ENCODE measurements at regions not wholly inside any gene's neighbourhood (a gene's known extent, or its start where the extent isn't known, plus 50 kb on each side); places are given as distances from the start of the nearest gene placed in this dataset.
A peak's percentile ranks its signal among the peaks of the same experiment; 100 is the strongest.

DNA sequence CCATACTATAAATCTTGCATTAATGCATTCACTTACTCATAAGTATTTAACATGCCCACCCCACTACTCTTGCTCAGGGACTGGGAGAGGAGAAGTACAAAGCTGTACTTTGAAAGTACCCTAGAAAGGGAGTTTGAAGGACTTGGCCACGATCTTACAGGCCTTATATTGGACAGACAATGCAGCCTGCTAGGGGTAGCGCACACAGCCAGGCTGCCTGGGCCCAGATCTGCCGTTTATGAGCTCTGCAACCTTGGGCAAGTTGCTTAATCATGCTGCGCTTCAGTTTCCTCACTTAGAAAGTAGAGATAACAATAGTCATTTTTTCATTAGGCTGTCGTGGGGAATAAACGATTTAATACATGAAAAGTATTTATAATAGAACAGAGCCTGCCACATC lies 110.1 kb downstream of the CDC7 start:
- Histone ChIP-seq H3K27ac (no peak overlapping the region), H3K36me3 (no peaks in the 10 kb centered on the region), H4K20me1 (no peaks in the 10 kb centered on the region), H3K27me3 (no peaks in the 10 kb centered on the region), H3K4me3 (no peak overlapping the region), H3K4me2 (peak overlapping the region in 4 of 11 experiments; percentile 23 to 74 (median 60); a peak in 4 of 22 replicates), H3K9me3 (replicated peaks in 1 of 11) (0 out of 22 replicates have a peak, but pooled peaks cover 0 to 5% (median 0%) of the 10 kb centered on the region in 11 experiments), H3K4me1 (peaks cover 0 to 18% (median 9%) of the 10 kb centered on the region in 10 experiments; a peak in 13 of 20 replicates), H3K9ac (no peak overlapping the region)
- TF ChIP-seq Cebpa-rat (IDR thresholded peaks at IDR 0.05): no peak

DNA sequence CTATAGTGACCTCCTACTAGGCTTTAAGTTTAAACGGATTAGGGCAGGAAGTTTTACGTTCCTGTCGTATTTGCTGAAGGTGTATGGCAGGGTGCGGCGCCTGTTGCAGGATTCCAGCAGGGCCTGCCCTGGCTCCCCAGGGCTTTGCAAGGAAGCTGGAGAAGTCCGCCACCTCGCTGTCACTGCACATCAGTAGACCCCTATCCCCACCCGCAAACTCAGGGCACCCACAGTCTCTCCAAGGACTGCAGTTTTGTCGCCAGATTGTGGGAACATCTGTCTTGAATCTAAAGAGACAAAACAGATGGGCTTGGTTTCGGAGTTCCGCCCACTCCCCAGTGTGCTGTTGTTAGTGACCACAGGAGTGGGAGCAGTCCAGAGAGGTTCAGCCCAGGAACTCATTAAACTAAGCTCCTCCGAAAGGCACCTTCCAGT lies 110.8 kb downstream of the CDC7 start:
- H3K4me3 ChIP-seq: no peak overlapping the region
- H3K4me2 ChIP-seq: peak overlapping the region in 10 of 11 experiments; percentile 9 to 74 (median 50); a peak in 15 of 22 replicates
- H3K4me1 ChIP-seq: peaks cover 0 to 18% (median 9%) of the 10 kb centered on the region in 10 experiments; a peak in 13 of 20 replicates
- TF ChIP-seq Cebpa-rat (IDR thresholded peaks at IDR 0.05): no peak
- no peak overlapping the region for H3K9ac ChIP-seq
- 0 out of 22 replicates have a peak, but pooled peaks cover 0 to 5% (median 0%) of the 10 kb centered on the region in 11 experiments for H3K9me3 ChIP-seq (replicated peaks in 1 of 11)
- no peak overlapping the region for H3K27ac ChIP-seq
- no peaks in the 10 kb centered on the region for H3K27me3 ChIP-seq
- H3K36me3 ChIP-seq: no peaks in the 10 kb centered on the region
- H4K20me1 ChIP-seq: no peaks in the 10 kb centered on the region

DNA sequence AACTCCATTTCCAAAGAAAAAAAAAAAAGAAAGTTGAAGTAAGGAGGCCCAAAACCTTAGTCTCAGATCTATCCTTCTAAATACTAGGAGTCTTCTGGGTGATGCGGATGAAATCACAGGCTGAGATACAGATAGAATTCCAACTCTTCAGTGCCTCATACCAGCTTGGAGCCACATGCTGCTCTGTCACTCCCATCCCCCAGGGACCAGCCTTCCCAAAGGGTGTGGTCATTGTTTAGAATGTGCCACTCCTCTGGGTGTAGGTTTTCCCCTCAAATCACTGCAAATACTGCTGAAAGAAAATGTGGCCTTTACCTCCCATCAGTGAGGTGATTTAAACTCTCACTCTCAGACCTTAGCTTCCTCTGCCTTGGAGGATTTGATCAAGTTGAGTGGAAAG lies 112.9 kb downstream of the CDC7 start:
- Histone ChIP-seq H4K20me1 (no peaks in the 10 kb centered on the region), H3K4me2 (no peak overlapping the region), H3K27ac (no peak overlapping the region), H3K9ac (no peak overlapping the region), H3K36me3 (no peaks in the 10 kb centered on the region), H3K27me3 (no peaks in the 10 kb centered on the region), H3K4me1 (peaks cover 0 to 18% (median 9%) of the 10 kb centered on the region in 10 experiments; a peak in 13 of 20 replicates), H3K9me3 (replicated peaks in 1 of 11) (no peaks in the 10 kb centered on the region), H3K4me3 (no peak overlapping the region)
- TF ChIP-seq Cebpa-rat (IDR thresholded peaks at IDR 0.05): no peak

DNA sequence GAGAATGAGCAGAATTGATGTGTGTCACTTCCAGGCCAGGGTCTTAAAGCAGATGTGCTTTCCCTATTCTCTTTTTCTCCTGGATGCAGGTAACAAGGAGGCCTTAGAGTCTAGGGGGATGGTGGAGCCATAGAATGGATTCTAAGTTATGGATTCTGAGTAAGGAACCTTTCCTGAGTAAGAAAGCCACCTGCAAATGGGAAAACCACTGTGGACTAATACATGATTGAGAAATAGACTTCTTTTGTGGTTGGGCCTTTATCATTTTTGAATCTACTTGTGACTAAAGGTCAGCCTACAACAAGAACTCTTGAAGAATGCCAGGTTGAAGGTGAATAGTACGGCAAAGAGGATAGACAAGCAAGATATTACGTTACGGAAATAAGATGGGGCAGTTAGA lies 116.1 kb downstream of the CDC7 start:
- H3K4me1 ChIP-seq: peaks cover 0 to 6% (median under 1%) of the 10 kb centered on the region in 10 experiments; a peak in 12 of 20 replicates

DNA sequence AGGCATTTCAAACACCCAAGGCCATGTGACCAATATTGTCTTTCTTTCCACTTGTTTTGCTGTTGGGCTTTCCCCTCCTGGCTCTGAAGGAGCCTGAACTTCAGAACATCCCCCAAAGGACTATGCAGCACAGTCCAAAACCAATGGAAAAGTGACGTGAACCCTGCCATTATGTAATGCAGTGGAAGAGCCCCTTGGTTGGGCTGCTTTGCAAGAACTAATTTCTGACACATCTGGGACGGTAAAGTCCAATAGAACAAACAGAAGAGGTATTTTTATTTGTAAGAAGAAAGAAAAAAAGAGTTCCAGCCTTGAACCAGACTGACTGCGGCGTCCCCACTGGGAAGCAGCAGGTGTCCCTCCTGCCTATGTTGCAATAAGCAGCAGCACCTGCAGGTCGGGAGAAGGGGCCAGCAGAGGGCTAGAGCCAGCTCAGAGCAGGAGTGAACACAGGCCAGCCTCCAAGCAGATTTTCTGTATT lies 116.7 kb downstream of the CDC7 start:
- H3K9me3 ChIP-seq (replicated peaks in 1 of 11): no peaks in the 10 kb centered on the region; a peak in 1 of 22 replicates
- no peaks in the 10 kb centered on the region for H3K27me3 ChIP-seq
- no peak overlapping the region for H3K4me3 ChIP-seq
- H3K36me3 ChIP-seq: no peaks in the 10 kb centered on the region
- H3K27ac ChIP-seq: no peak overlapping the region
- no peaks in the 10 kb centered on the region for H4K20me1 ChIP-seq
- no peak overlapping the region for H3K9ac ChIP-seq
- no peak overlapping the region for H3K4me2 ChIP-seq
- peaks cover 0 to under 1% (median 0%) of the 10 kb centered on the region in 10 experiments; a peak in 3 of 20 replicates for H3K4me1 ChIP-seq
- TF ChIP-seq Cebpa-rat (IDR thresholded peaks at IDR 0.05): no peak

More for the DNA sequence above, 116.1 kb downstream of the CDC7 start:
- H3K27ac ChIP-seq: no peak overlapping the region
- TF ChIP-seq Cebpa-rat (IDR thresholded peaks at IDR 0.05): no peak
- no peaks in the 10 kb centered on the region for H4K20me1 ChIP-seq
- no peaks in the 10 kb centered on the region; a peak in 1 of 22 replicates for H3K9me3 ChIP-seq (replicated peaks in 1 of 11)
- no peaks in the 10 kb centered on the region for H3K27me3 ChIP-seq
- H3K4me3 ChIP-seq: no peak overlapping the region
- no peak overlapping the region for H3K4me2 ChIP-seq
- H3K9ac ChIP-seq: no peak overlapping the region
- no peaks in the 10 kb centered on the region for H3K36me3 ChIP-seq

DNA sequence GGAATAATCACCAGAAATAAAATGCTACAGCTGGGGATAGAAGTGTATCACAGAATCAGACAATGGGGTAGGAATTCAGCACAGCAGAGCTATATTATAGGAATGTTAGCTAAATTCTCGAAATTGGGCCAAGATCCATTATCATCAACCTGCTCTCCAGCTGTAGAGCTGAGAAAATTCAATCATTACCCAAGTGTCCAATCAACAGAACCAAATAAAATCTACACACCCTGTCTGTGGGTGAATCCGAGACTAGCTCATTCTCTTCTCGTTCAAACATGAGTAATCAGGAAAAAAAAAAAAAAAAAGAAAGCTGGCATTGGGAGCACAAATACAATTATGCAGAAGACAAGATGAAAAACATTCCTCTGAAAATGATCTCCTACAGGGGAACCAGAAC lies 119.2 kb downstream of the CDC7 start:
- Histone ChIP-seq H3K27me3 (no peaks in the 10 kb centered on the region), H3K36me3 (no peaks in the 10 kb centered on the region), H4K20me1 (no peaks in the 10 kb centered on the region), H3K9me3 (replicated peaks in 1 of 11) (peaks cover 0 to 5% (median 0%) of the 10 kb centered on the region in 11 experiments; a peak in 3 of 22 replicates), H3K4me1 (no peaks in the 10 kb centered on the region), H3K4me2 (no peak overlapping the region), H3K27ac (no peak overlapping the region), H3K4me3 (no peak overlapping the region), H3K9ac (no peak overlapping the region)
- no peak for TF ChIP-seq Cebpa-rat (IDR thresholded peaks at IDR 0.05)

DNA sequence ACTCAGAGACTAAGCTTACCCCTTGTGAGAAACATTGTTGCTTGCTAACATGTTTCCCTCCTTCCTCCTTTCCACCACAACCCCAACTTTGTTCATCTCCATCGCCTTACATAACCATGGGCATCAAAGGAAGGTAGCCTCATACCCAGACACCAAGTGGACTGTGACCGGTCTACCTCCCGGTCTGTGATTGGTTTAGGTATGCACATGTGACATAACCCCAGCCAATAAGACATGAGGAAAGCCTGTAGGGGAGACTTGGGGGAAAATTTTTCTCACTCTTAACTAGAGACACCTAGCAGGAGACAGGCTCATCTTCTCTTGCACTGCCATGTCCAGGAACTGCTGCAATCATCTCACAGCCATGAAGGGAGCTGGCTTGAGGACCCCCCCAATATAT lies 120.7 kb downstream of the CDC7 start:
- Histone ChIP-seq H3K4me2 (no peak overlapping the region), H3K9ac (no peak overlapping the region), H3K9me3 (replicated peaks in 1 of 11) (peaks cover 0 to 5% (median 0%) of the 10 kb centered on the region in 11 experiments; a peak in 3 of 22 replicates), H3K4me1 (no peaks in the 10 kb centered on the region), H3K27ac (no peak overlapping the region), H3K4me3 (no peak overlapping the region), H3K27me3 (no peaks in the 10 kb centered on the region), H3K36me3 (no peaks in the 10 kb centered on the region), H4K20me1 (no peaks in the 10 kb centered on the region)
- no peak for TF ChIP-seq Cebpa-rat (IDR thresholded peaks at IDR 0.05)

DNA sequence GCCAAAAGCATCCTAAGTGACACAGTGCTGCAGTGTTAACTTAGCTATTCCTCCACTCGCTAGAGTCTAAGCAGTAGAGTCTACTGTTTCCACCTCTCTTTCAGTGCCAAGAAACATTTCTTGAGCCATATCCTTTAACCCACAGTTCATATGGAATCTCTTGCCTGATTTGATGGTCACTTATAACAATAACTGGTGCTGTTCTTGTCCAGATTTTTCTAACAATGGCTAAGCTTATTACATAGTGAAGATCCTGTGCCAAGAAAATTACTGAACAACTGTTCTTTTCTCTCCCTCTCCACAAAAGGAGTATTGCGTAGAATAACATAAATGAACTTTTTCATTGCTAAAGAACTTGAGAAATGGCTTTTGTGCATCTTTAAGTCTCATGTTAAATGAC lies 121.3 kb downstream of the CDC7 start:
- peaks cover 0 to 5% (median 0%) of the 10 kb centered on the region in 11 experiments; a peak in 3 of 22 replicates for H3K9me3 ChIP-seq (replicated peaks in 1 of 11)
- H3K27me3 ChIP-seq: no peaks in the 10 kb centered on the region
- H3K4me2 ChIP-seq: no peak overlapping the region
- no peak overlapping the region for H3K27ac ChIP-seq
- no peaks in the 10 kb centered on the region for H3K4me1 ChIP-seq
- no peak overlapping the region for H3K9ac ChIP-seq
- H4K20me1 ChIP-seq: no peaks in the 10 kb centered on the region
- TF ChIP-seq Cebpa-rat (IDR thresholded peaks at IDR 0.05): no peak
- H3K4me3 ChIP-seq: no peak overlapping the region
- H3K36me3 ChIP-seq: no peaks in the 10 kb centered on the region

DNA sequence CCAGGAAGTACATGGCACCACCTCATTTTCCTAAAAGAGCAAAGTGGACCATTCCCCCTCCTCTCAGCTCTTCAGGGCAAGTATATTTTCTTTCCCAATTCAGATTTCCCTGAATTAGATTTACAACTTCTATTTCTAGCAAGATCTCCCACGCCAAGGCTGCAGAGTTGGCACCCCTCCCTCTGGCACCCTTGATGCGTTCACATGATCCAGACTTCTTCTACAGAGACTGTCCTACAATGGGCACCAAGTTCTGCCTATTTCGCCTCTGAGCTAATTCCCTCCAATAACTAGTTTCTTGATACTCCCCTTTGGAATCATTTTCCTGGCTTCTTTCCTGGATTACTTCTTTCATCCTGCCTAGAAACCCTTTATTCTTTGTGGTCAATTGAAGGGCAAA lies 122.0 kb downstream of the CDC7 start:
- no peak overlapping the region for H3K27ac ChIP-seq
- peaks cover 0 to 5% (median 0%) of the 10 kb centered on the region in 11 experiments; a peak in 4 of 22 replicates for H3K9me3 ChIP-seq (replicated peaks in 1 of 11)
- no peak overlapping the region for H3K9ac ChIP-seq
- TF ChIP-seq Cebpa-rat (IDR thresholded peaks at IDR 0.05): no peak
- H3K4me3 ChIP-seq: no peak overlapping the region
- H3K36me3 ChIP-seq: no peaks in the 10 kb centered on the region
- H3K4me2 ChIP-seq: no peak overlapping the region
- no peaks in the 10 kb centered on the region for H4K20me1 ChIP-seq
- H3K4me1 ChIP-seq: no peaks in the 10 kb centered on the region
- no peaks in the 10 kb centered on the region for H3K27me3 ChIP-seq

DNA sequence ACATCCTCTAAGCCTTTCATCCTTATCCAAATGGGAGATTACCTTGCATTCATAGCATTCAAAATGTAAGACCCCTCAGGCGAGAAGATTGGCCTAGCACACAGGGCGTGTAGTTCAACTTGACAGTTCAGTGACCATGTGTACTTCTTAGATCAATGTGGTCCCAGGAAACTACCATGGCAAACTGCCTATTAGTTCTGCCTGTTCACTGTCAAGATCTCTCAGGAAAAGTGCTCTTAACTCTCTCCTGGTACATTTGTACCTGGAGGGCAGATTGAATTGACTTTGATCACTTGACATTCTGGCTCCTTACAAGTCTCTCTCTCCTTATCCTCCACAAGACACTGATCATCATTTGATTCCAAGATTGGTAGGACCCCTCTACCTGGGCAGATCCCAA lies 122.4 kb downstream of the CDC7 start:
- no peaks in the 10 kb centered on the region for H3K27me3 ChIP-seq
- no peak overlapping the region for H3K4me2 ChIP-seq
- no peak overlapping the region for H3K9ac ChIP-seq
- no peak overlapping the region for H3K4me3 ChIP-seq
- TF ChIP-seq Cebpa-rat (IDR thresholded peaks at IDR 0.05): no peak
- H3K9me3 ChIP-seq (replicated peaks in 1 of 11): peaks cover 0 to 9% (median 0%) of the 10 kb centered on the region in 11 experiments; a peak in 4 of 22 replicates
- H4K20me1 ChIP-seq: no peaks in the 10 kb centered on the region
- H3K27ac ChIP-seq: no peak overlapping the region
- H3K4me1 ChIP-seq: no peaks in the 10 kb centered on the region
- no peaks in the 10 kb centered on the region for H3K36me3 ChIP-seq
